HepG2 (cell line): ENCODE measurements at regions not wholly inside any gene's neighbourhood (a gene's known extent, or its start where the extent isn't known, plus 50 kb on each side); places are given as distances from the start of the nearest gene placed in this dataset.

Experiments
- ATAC-seq: fragments of 200-7000 bp; cut with Tn5 transposase; 3 replicates; pipeline ENCODE4 v1.9.1; 2020; ENCODE audit warnings: mild to moderate bottlenecking, moderate library complexity
- BruUV-seq: library from RNA; stranded (reverse); fragments of 400-500 nt; replicated peaks from 2 replicates; lab custom pipeline; 2021; lab: Mats Ljungman, UMichigan
- CTCF ChIA-PET: fragments of 300-600 bp; formaldehyde crosslinking; extraction: SDS; loops from one replicate; lab custom pipeline; 2021; ENCODE audit warnings: low total read pairs, inconsistent platforms, low intra/inter-chr PET ratio; lab: Yijun Ruan, JAX
- POLR2A ChIA-PET: fragments of 350-600 bp; sonication (Branson Sonifier 250); formaldehyde crosslinking; loops from one replicate; lab custom pipeline; 2020; ENCODE audit warnings: antibody characterized with exemption, inconsistent platforms; lab: Yijun Ruan, JAX
- DNase-seq: peaks from one replicate; pipeline ENCODE4 v3.0.0-alpha.2; 2015; ENCODE audit warnings: low spot score
- FAIRE-seq: peaks from 3 replicates; lab custom pipeline; 2011; peaks lifted over from hg19 to GRCh38; lab: Jason Lieb, UNC
- H2AFZ ChIP-seq: one replicate; pipeline ENCODE4 v1.6.1; 2011; ENCODE audit warnings: low read length, inconsistent platforms
- H3K27ac ChIP-seq: fragments of 300-600 bp; 3 replicates; pipeline ENCODE4 v1.8.0; 2011; ENCODE audit warnings: mixed run types, mild to moderate bottlenecking, mixed read lengths, low read length, inconsistent platforms; ENCODE audit not compliant: insufficient read depth; ENCODE audit errors: extremely low read length
- H3K27me3 ChIP-seq, 2 experiments: fragments of 200-600 bp in 1 of 2; 2 replicates in 1 of 2; 3 replicates in 1 of 2; pipeline versions ENCODE4 v1.6.0 to v1.8.0; 2011; ENCODE audit warnings: low read length in 2 of 2, mild to moderate bottlenecking in 2 of 2, moderate library complexity in 2 of 2, inconsistent platforms in 1 of 2; ENCODE audit not compliant: insufficient read depth in 2 of 2, control insufficient read depth in 1 of 2
- H3K36me3 ChIP-seq, 2 experiments: fragments of 200-600 bp in 1 of 2; replicated peaks in 1 of 2; 2 replicates in 1 of 2; 3 replicates in 1 of 2; pipeline versions ENCODE4 v1.5.1 to v1.8.0; 2011; ENCODE audit warnings: low read length in 2 of 2, inconsistent platforms in 1 of 2; ENCODE audit not compliant: insufficient read depth in 2 of 2, control insufficient read depth in 1 of 2
- H3K4me1 ChIP-seq: 2 replicates; pipeline ENCODE4 v1.5.1; 2012; ENCODE audit warnings: low read length, inconsistent platforms; ENCODE audit not compliant: insufficient read depth
- H3K4me2 ChIP-seq: 2 replicates; pipeline ENCODE4 v1.6.0; 2011; ENCODE audit warnings: low read depth, low read length, inconsistent platforms
- H3K4me3 ChIP-seq, 3 experiments: fragments of 200-600 bp in 1 of 3; sonication (generic), shearing (Covaris generic) in 1 of 3; replicated peaks in 1 of 3; 2 replicates each; pipeline ENCODE4 v1.5.1; 2011 to 2016; ENCODE audit warnings: low read length in 3 of 3, inconsistent platforms in 2 of 3, low read depth in 2 of 3, mild to moderate bottlenecking in 2 of 3, control low read depth in 1 of 3, mixed read lengths in 1 of 3; ENCODE audit not compliant: insufficient read depth in 1 of 3
- H3K79me2 ChIP-seq: one replicate; pipeline ENCODE4 v1.6.1; 2011; ENCODE audit warnings: low read length, inconsistent platforms; ENCODE audit not compliant: insufficient read depth
- H3K9ac ChIP-seq: 2 replicates; pipeline ENCODE4 v1.6.0; 2011; ENCODE audit warnings: mild to moderate bottlenecking, low read depth, low read length, inconsistent platforms; ENCODE audit not compliant: insufficient read depth
- H3K9me3 ChIP-seq: 2 replicates; pipeline ENCODE4 v1.5.1; 2012; ENCODE audit warnings: mild to moderate bottlenecking, low read length
- H4K20me1 ChIP-seq: 2 replicates; pipeline ENCODE4 v1.6.0; 2011; ENCODE audit warnings: inconsistent platforms, mild to moderate bottlenecking, low read length, moderate library complexity; ENCODE audit not compliant: insufficient read depth
- ARHGAP35 ChIP-seq: sonication (generic); formaldehyde crosslinking; IDR thresholded peaks from 2 replicates; pipeline ENCODE4 v1.9.0; 2022; ENCODE audit warnings: mild to moderate bottlenecking, inconsistent platforms, moderate library complexity, missing genetic modification reagents, borderline replicate concordance
- CENPBD1 ChIP-seq: sonication (generic); formaldehyde crosslinking; IDR thresholded peaks from 2 replicates; pipeline ENCODE4 v1.8.0; 2022; ENCODE audit warnings: missing genetic modification reagents, low read depth, mild to moderate bottlenecking, borderline replicate concordance
- EZH2 ChIP-seq: conservative IDR thresholded peaks from 2 replicates; pipeline ENCODE4 v1.6.1; 2012; ENCODE audit warnings: mild to moderate bottlenecking, low read depth, low read length, moderate library complexity
- FIP1L1 ChIP-seq: fragments of 200-400 bp; formaldehyde crosslinking; IDR thresholded peaks from 2 replicates; pipeline ENCODE4 v1.6.1; 2018; ENCODE audit warnings: low read depth, mild to moderate bottlenecking, low read length, moderate library complexity, borderline replicate concordance; ENCODE audit not compliant: insufficient read depth
- JDP2 ChIP-seq: sonication (generic); formaldehyde crosslinking; IDR thresholded peaks from 2 replicates; pipeline ENCODE4 v1.8.1; 2022; ENCODE audit warnings: missing genetic modification reagents, borderline replicate concordance
- KDM4B ChIP-seq: sonication (generic); formaldehyde crosslinking; IDR thresholded peaks from 2 replicates; pipeline ENCODE4 v1.4.0; 2020; ENCODE audit warnings: missing genetic modification reagents
- NR3C1 ChIP-seq: sonication (generic); formaldehyde crosslinking; IDR thresholded peaks from 2 replicates; pipeline ENCODE4 v1.4.0; 2020; ENCODE audit warnings: missing genetic modification reagents
- RBM22 ChIP-seq: fragments of 200-400 bp; formaldehyde crosslinking; optimal IDR thresholded peaks from 2 replicates; pipeline ENCODE3; 2017; ENCODE audit warnings: mild to moderate bottlenecking, low read length, moderate library complexity
- RFXANK ChIP-seq: IDR thresholded peaks from 2 replicates; pipeline ENCODE4 v1.6.1; 2016
- SOX6 ChIP-seq, 2 experiments: fragments of 450-650 bp in 1 of 2; sonication (generic) in 1 of 2; formaldehyde crosslinking in 1 of 2; IDR thresholded peaks; 2 replicates each; pipeline versions ENCODE4 v1.4.0 to v1.6.1; 2017 to 2020; ENCODE audit warnings: antibody characterized with exemption in 1 of 2, mild to moderate bottlenecking in 1 of 2, missing genetic modification reagents in 1 of 2
- SP4 ChIP-seq: sonication (generic); formaldehyde crosslinking; IDR thresholded peaks from 2 replicates; pipeline ENCODE4 v1.8.1; 2023; ENCODE audit warnings: mild to moderate bottlenecking, missing genetic modification reagents
- TARDBP ChIP-seq: sonication (generic); formaldehyde crosslinking; IDR thresholded peaks from 2 replicates; pipeline ENCODE4 v1.8.0; 2022; ENCODE audit warnings: mild to moderate bottlenecking, missing genetic modification reagents
- ZFP62 ChIP-seq: sonication (generic); formaldehyde crosslinking; IDR thresholded peaks from 2 replicates; pipeline ENCODE4 v1.4.0; 2020; ENCODE audit warnings: missing genetic modification reagents
- ZFYVE20 ChIP-seq: sonication (generic); formaldehyde crosslinking; IDR thresholded peaks from 2 replicates; pipeline ENCODE4 v1.8.0; 2023; ENCODE audit warnings: low read depth, mild to moderate bottlenecking, moderate library complexity, missing genetic modification reagents, borderline replicate concordance
- ZMYM4 ChIP-seq: sonication (generic); formaldehyde crosslinking; IDR thresholded peaks from 2 replicates; pipeline ENCODE4 v1.8.1; 2023; ENCODE audit warnings: mild to moderate bottlenecking, missing genetic modification reagents
- ZNF644 ChIP-seq: IDR thresholded peaks from 2 replicates; pipeline ENCODE4 v1.6.1; 2016; ENCODE audit warnings: low read depth
- ZNF674 ChIP-seq: sonication (generic); formaldehyde crosslinking; IDR thresholded peaks from 2 replicates; pipeline ENCODE4 v1.5.0; 2020; ENCODE audit warnings: low read depth, mild to moderate bottlenecking, missing genetic modification reagents
- WGBS: methylation state at CpG from one replicate; pipeline ENCODE4 v1.1.6; 2017; ENCODE audit warnings: low lambda C conversion rate; 5-methylcytosine and 5-hydroxymethylcytosine counted together
- in situ Hi-C: cut with HindIII; loops from 2 replicates; pipeline ENCODE4 v1.10.0; 2017; ENCODE audit warnings: low pct_unique_long_range_greater_than_20kb; ENCODE audit not compliant: extremely low pct_ligation_motif_present
- intact Hi-C: fragments of 100-400 bp; cut with micrococcal nuclease; formaldehyde crosslinking; loops from one replicate; pipeline ENCODE4 v1.10.0; 2022; ENCODE audit not compliant: unreplicated experiment

DNA sequence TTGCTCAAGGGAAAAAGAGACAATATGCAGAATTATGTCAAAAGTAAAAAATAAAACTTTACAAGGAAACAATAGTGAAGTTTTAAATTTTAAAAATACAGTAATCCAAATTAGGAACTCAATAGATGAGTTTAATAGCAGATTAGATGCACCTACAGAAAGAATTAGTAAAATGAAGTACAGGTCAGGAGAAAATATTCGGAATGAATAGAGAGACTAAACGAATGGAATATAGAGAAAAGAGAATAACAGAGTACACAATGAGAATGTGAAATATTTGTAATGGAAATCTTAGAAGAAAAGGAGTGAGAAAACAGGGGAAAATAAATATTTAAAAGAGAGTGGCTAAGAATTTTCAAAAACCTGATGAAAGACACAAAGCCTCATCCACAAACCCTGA, 275.7 kb upstream of the MMADHC start (continued):
- TF ChIP-seq CENPBD1 (CRISPR knock-in tag) (no peak), RBM22 (no peak), ZFYVE20 (no peak), FIP1L1 (no peak), SP4 (CRISPR knock-in tag) (no peak), EZH2 (no peak)

DNA sequence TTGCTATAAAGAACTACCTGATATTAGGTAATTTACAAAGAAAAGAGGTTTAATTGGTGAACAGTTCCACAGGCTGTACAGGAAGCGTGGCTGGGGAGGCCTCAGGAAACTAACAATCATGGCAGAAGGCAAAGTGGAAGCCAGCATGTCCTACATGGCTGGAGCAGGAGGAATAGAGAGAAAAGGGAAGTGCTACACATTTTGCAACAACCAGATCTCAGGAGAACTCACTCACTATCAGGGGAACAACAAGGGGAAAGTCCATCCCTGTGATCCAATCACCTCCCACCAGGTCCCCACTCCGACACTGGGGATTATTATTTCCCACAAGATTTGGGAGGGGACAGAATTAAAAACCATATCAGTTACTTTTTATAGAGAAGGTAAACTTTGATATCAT, 273.5 kb upstream of the MMADHC start:
- Histone ChIP-seq H3K36me3 (no peaks in the 10 kb centered on the region), H3K4me3 (no peak overlapping the region), H3K79me2 (no peaks in the 10 kb centered on the region), H3K9me3 (peaks cover 36% of the 10 kb centered on the region), H3K9ac (no peak overlapping the region), H3K4me2 (peak overlapping the region; percentile 23; the same call in 1 of the 2 replicates), H2AFZ (no peak overlapping the region), H3K4me1 (peaks cover 16% of the 10 kb centered on the region; the same call in 1 of the 2 replicates), H3K27ac (peak overlapping the region; percentile 16), H4K20me1 (no peaks in the 10 kb centered on the region), H3K27me3 (no peaks in the 10 kb centered on the region)
- TF ChIP-seq JDP2 (CRISPR knock-in tag) (no peak), TARDBP (CRISPR knock-in tag) (no peak), KDM4B (CRISPR knock-in tag) (no peak), NR3C1 (CRISPR knock-in tag) (no peak), RFXANK (CRISPR knock-in tag) (no peak), ZNF674 (no peak), ZNF644 (CRISPR knock-in tag) (peak; percentile 14; the same call in 1 of the 2 replicates), ZFP62 (CRISPR knock-in tag) (no peak), ZMYM4 (peak; percentile 22; the same call in 1 of the 2 replicates), SOX6 (IDR thresholded peaks at IDR 0.05) (no peak), SOX6 (CRISPR knock-in tag; IDR thresholded peaks at IDR 0.05) (0 out of 2 replicates have a peak, but pooled peaks have one; percentile 5), ARHGAP35 (no peak)
- BruUV-seq = no TSS peak
- intact Hi-C loops = no loop called here
- in situ Hi-C loops = no loop called here
- DNase-seq = no peak
- WGBS = 16% methylated on average over 2 of the region's 2 CpGs
- POLR2A ChIA-PET = no interaction called here
- CTCF ChIA-PET = no interaction called here
- ATAC-seq = peak; percentile 27; the same call in 1 of the 3 replicates
- no peak for FAIRE-seq
